GM18951 (cell line): ENCODE measurements at regions not wholly inside any gene's neighbourhood (a gene's known extent, or its start where the extent isn't known, plus 50 kb on each side); places are given as distances from the start of the nearest gene placed in this dataset.

Experiments used
- POLR2A ChIP-seq: IDR thresholded peaks from 4 replicates; pipeline ENCODE4 v1.6.1; 2011; ENCODE audit warnings: mild to moderate bottlenecking; ENCODE audit not compliant: insufficient read length, insufficient read depth; ENCODE audit errors: extremely low read depth
- in situ Hi-C: fragments of 300-500 bp; cut with MboI; formaldehyde crosslinking; loops from one replicate; pipeline ENCODE4 v1.12.0; 2022; ENCODE audit warnings: low sequenced_read_pairs, mixed read lengths, inconsistent platforms; ENCODE audit not compliant: unreplicated experiment

DNA sequence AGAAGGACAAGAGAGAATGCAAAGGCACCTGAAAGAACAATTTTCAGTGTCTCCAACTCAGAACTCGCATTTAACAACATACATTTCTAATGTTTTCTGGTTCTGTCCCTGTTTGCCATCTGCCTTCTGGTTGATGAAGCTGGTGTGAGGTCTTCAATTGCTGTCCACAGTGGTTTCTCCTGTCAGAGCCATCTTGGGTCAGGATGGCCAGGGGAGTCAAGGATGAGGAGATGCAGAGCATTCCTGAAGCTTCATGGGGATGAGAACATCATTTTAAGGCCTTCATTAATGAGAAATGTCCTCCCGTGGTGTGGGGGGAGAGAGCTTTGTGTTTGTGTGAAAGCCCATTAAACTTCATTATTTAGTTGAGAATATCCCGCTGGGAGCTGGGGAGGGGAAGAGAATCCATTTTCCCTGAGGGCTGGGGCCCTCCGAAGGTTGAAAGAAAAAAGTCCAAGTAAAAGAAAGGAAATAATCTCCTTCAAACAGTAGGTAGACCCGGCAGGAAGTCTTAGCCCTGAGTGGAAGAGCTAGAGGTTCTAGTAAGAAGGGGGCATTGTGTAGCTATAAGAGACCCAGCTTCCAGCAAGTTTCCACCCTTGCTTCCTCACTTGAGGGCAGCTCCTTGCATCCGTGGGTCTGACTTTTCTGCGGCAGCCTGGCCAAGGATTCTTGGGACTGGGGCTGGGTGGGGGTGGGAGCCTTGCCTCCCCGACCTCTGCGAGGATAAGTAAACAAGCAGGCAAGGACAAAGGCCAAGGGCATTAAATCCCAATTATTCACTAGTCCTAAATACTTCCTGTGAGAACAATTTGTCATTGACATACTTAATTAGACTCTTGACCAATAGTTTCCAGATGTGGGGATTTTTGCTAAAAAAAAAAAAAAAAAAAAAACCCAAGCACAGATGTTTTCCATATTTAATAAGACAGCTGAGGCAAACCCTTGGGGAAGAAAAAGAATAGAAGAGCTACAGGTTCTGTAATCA lies 119.2 kb downstream of the MSX2 start:
- TF ChIP-seq POLR2A = no peak
- in situ Hi-C loops = no loop called here

DNA sequence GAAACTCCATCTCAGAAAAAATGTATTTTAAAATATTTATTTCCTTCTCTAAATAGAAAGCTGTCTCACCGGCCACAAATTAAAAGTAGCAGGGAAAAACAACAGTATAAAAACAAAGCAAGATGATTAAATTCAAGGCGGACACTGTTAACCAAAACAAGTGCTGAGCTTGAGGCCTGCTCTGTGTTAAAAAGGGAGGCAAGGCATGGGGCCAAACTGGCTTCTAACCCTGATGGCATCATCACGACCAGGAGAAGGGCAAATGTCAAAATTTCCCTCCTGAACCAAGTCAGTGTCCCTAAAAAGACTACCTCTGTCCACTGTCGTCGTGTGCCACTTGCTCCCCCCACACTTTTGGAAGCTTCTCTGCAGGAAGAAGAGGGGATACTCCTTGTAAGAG lies 116.1 kb downstream of the MSX2 start:
- in situ Hi-C loops = no loop called here
- TF ChIP-seq POLR2A = no peak

DNA sequence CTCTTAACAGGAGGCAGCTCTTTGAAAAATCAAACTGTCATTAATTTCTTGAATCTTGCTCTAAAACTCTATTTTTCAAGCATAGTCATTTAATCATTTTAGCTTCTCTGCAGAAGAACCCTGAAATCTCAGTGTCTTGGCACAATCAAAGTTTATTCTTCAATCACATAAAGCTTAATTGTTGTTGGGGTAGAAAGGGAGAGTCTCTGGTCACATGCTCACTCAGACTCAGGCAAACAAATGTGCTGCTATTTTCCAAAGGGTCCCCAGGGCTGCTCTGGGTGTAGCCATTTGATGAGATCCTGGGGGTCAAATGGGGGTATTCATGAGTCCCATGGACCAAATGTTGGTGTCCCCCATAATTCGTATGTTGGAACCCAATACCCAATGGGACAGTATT lies 114.8 kb downstream of the MSX2 start:
- no peak for TF ChIP-seq POLR2A
- in situ Hi-C loops = no loop called here

DNA sequence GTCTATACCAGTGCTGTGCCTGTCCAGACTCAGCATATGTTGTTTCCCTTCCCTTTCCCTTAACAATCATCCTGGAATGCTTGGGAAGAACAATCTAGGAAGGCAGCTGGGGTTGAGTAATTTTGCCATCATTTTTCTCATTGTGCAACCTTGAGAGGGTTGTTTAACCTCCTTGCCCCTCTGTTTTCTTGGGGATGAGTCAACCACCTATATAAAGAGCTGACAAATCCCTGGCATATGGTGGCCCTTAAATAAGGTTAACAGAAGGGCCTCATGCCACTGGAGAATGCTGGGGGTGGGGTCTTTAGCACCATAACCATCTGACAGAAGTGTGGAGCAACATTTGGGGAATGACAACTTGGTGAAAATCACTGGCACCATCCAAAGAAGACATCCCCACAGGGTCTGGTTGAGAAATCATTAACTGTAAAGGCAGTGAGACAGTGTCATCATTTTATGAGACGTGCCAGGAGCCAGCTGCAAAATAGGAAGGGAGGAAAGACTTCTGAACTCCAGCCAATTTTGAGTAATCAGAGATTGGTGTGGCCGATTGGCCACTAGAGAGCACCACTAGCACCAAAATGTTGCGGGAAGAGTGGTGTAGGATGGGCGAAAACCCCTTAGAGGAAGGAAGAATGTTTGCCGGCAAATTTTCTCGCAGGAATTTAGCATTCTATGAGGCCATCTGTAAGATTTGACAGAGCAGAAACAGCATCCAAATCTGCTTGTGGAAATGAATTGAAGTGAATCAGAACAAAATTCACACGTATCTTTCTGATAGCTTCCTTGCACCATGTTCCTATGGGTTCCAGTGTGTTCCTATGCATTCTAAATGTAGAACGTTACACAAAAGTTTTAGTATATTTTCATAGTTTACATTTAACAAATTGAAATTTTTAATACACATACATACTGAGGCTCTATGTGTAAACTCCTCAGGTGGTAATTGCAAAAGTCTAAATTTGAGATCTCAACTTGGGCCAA lies 113.8 kb downstream of the MSX2 start:
- TF ChIP-seq POLR2A = no peak
- in situ Hi-C loops = no loop called here

DNA sequence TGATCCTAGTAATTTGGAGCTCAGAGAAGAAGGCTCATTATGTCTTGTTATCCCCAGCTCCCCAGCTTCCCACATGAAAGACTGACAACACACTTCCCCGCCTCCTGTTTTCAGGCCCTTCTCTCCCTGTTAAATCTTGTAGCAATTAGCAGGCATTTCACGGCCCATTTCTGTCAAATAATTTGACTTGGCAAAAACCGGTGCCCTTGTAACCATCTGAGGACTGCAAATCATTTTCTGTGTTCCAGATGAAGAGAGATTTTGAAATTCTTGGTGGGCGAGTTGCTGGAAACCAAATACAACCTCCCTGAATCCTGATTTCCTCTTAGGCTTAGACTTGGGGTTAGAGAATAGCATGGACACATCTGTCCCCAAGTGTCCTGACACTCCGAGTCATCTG lies 109.7 kb downstream of the MSX2 start:
- in situ Hi-C loops = no loop called here
- TF ChIP-seq POLR2A = no peak

DNA sequence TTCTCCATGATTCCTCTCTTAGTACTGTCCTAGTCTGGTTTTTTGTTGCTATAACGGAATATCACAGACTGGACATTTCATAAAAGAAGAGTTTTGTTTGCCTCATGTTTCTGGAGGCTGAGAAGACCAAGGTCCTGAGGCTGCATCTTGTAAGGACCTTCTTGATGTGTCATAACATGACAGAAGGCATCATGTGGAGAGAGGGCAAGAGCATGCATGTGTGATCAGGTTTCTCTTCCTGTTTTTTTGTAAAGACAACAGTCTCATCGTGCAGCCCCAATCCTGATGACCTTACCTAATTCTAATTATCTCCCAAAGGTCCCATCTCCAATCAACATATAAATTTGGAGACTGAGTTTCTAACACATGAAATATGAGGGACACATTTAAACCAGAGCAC lies 108.4 kb downstream of the MSX2 start:
- no peak for TF ChIP-seq POLR2A
- in situ Hi-C loops = no loop called here

DNA sequence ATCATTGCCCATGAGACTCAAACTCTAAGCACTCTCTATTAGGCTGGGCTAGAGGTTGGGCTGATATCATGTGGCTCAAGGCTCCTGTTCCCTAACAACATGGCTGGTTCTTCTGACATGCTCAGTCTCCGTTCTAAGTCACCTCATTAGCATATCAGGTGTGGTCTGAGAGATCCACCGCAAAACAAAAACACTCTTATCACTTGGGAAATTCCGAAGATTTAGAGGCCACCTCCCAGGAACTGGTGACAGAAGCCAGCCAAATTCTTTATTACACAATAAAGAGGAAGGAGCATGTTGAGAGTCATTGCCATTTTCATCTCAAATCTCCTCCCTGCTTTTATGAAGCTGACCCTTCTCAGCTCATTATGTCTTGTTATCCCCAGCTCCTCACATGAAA lies 107.6 kb downstream of the MSX2 start:
- TF ChIP-seq POLR2A = no peak
- in situ Hi-C loops = no loop called here

DNA sequence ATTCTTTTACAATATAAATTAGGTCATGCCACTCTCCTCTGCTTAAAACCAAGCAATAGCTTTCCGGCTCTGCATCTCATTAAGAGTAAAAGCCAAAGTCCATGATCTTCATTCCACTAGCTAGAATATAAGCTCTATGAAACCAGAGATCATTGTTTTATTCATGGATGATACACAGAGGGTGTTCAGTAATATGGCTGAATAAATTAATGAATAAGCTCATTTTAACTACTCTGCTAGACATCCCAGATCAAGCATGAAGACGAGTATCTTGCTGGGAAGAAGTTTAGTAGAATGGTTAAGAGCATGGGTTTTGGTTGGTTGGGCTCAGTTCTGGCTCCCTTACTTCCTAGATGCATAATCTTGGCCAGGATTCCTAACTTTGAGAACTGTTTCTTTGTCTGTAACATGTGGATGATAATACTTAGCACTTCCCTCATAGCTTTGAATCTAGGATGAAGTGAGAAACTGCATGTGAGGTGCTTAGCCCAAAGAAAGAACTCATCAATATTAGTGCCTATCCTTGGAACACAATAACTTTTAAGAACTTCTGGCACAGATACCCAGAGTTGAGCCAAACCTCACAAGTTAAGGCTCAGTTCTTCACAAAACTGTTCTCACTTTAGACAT lies 106.8 kb downstream of the MSX2 start:
- in situ Hi-C loops = no loop called here
- no peak for TF ChIP-seq POLR2A

DNA sequence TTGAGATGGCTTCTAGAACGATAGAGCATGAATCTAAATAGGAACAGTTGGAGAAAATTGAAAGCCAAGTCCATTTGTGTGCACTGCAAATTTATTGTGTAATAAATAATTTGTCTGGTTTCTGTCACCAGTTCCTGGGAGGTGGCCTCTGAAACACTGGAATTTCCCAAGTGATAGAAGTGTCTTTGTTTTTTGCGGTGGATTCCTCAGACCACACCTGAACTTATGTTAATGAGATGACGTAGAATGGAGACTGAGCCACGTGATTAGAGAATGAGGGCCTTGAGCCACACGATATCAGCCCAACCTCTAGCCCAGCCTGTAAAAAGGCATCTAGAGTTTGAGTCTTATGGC lies 105.1 kb downstream of the MSX2 start:
- in situ Hi-C loops = no loop called here
- TF ChIP-seq POLR2A = no peak

DNA sequence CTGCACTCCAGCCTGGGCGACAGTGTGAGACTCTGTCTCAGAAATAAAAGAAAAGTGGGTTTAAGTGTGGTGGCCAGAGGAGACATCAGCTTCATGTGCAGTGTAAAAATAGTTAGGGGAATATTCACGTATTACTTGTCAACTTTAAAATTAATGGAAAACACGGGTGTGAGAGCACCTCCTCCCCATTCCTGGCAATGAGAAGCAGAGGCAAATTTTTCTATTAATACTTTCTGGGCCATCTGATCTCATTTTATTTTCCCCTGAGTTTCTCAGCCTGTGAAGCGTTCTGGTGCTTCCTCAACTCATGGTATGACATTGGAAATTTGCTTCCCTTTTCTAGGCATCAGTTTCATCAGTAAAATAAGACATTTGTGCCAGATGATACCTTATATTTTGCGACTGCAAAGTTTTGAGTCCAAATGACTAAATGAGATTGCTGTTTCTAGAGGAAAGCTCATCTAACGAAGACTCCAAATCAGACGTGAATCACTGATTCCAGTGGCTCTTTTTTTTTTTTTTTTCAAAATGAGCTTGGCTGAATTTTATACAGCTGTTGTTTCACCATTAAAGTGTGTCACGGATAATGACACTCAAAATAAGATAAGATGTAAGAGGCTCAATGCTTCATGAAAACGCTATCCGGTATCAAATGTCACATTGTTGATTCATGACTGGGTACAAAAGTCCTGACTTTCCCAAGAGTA lies 104.6 kb downstream of the MSX2 start:
- in situ Hi-C loops = no loop called here

DNA sequence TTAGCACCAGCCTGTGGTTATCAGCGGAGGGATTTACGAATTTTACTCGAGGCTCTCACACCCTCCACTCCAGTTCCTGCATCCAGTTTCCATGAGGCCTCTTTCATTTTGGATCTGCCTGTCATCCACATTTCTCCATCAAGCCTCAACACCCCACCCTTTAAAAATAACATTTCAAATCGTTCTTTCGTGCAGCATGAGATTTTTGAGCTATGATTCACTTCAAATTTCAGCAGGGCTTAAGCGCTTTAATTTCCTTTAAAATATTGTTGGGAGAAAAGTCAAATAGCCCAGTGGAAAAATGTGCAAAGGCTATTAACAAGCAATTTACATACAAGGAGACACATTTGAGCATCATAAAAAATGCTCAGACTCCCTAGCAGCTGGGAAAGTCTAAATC lies 103.2 kb downstream of the MSX2 start:
- in situ Hi-C loops = no loop called here
- TF ChIP-seq POLR2A = no peak

More for the DNA sequence above, 104.6 kb downstream of the MSX2 start:
- no peak for TF ChIP-seq POLR2A

DNA sequence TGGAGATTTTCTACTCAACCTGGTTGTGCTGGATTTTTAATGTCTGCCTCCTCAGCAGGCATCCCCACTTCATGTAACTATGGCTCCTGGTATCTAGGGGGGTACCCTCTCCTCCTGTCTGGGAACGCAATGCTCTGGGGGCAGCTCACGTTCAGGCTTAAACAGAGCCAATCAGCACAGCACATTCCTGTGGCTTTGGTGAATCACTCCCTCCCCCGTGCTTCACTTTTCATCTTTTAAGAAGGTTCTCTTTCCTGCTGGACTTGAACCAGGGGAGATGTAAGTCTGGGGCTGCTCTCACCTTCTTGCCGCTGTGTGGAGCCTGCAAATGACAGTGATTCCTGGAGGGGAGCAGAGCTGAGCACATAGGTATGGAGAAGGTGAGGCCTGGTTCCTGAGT lies 101.2 kb downstream of the MSX2 start:
- no peak for TF ChIP-seq POLR2A
- in situ Hi-C loops = no loop called here
